OCI-LY3 (cell line): ENCODE measurements at regions not wholly inside any gene's neighbourhood (a gene's known extent, or its start where the extent isn't known, plus 50 kb on each side); places are given as distances from the start of the nearest gene placed in this dataset.

ENCODE experiments used
- H2AFZ ChIP-seq: fragments of 200-600, 300-600 bp; shearing (Covaris generic); 2 replicates; pipeline ENCODE4 v1.6.0; 2014; ENCODE audit warnings: antibody characterized with exemption, low read depth, low read length
- H3K27ac ChIP-seq: fragments of 200-600, 300-600 bp; sonication (generic); 2 replicates; pipeline ENCODE4 v1.5.1; 2014; ENCODE audit warnings: mild to moderate bottlenecking, low read length, moderate library complexity, mixed read lengths
- H3K27me3 ChIP-seq: fragments of 200-600, 300-600 bp; sonication (generic); 2 replicates; pipeline ENCODE4 v1.6.1; 2014; ENCODE audit warnings: low read depth, low read length, mixed read lengths
- H3K36me3 ChIP-seq: fragments of 200-600, 300-600 bp; sonication (generic); replicated peaks from 2 replicates; pipeline ENCODE3; 2014; ENCODE audit warnings: low read depth, low read length, mixed read lengths
- H3K4me1 ChIP-seq: fragments of 300-600, 200-600 bp; sonication (generic); 2 replicates; pipeline ENCODE4 v1.6.1; 2014; ENCODE audit warnings: low read length, mixed read lengths
- H3K4me2 ChIP-seq: fragments of 200-600, 300-600 bp; sonication (generic); 2 replicates; pipeline ENCODE4 v1.6.1; 2014; ENCODE audit warnings: low read length, mixed read lengths
- H3K4me3 ChIP-seq: fragments of 300-600, 200-600 bp; sonication (generic); 2 replicates; pipeline ENCODE4 v1.5.1; 2014; ENCODE audit warnings: antibody characterized with exemption, mild to moderate bottlenecking, low read length, moderate library complexity
- H3K79me2 ChIP-seq: fragments of 300-600, 200-600 bp; shearing (Covaris generic); 2 replicates; pipeline ENCODE4 v1.6.1; 2014; ENCODE audit warnings: mild to moderate bottlenecking, low read length, mixed read lengths
- H3K9ac ChIP-seq: fragments of 300-600, 200-600 bp; shearing (Covaris generic); 2 replicates; pipeline ENCODE4 v1.6.0; 2014; ENCODE audit warnings: mild to moderate bottlenecking, low read length, moderate library complexity
- H3K9me3 ChIP-seq: fragments of 200-600, 300-600 bp; shearing (Covaris generic); 2 replicates; pipeline ENCODE4 v1.6.1; 2014; ENCODE audit warnings: low read length, mixed read lengths; ENCODE audit not compliant: insufficient read depth
- H4K20me1 ChIP-seq: fragments of 200-600, 300-600 bp; sonication (generic); 2 replicates; pipeline ENCODE4 v1.6.1; 2016; ENCODE audit warnings: low read length, mixed read lengths; ENCODE audit not compliant: insufficient read depth
- EZH2phosphoT487 ChIP-seq: fragments of 200-600 bp; shearing (Covaris generic); IDR thresholded peaks from 2 replicates; pipeline ENCODE4 v1.6.1; 2018; ENCODE audit warnings: antibody characterized with exemption, mixed run types, low read depth
- TF ChIP-seq, protein P1 (sequence below): fragments of 200-600, 300-600 bp; sonication (generic); IDR thresholded peaks from 2 replicates; pipeline ENCODE4 v1.5.1; 2014; ENCODE audit warnings: antibody characterized with exemption, low read length, low read depth

DNA sequence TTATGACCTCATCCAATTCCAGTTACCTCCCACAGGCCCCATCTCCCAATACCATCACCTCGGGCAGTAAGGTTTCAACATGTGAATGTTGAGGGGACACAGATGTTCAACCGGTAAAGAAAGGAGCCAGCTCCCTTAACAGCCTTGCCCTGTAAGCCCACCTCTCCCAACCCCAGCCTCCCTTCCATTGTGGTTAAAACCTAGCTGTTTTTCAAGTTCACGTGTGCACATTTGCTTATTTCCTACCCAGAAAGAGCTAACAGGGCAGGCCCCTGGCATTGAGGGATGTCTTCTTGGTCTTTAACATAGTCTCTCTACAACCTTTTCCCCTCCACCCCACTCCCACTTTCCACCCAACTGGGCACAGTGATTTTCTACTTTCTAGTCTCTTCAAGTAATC, 385.7 kb downstream of the FBXW7 start:
- Histone ChIP-seq H3K79me2 (no peaks in the 10 kb centered on the region), H3K27me3 (no peaks in the 10 kb centered on the region; the same call in 1 of the 2 replicates), H3K4me2 (no peak overlapping the region), H3K9ac (no peak overlapping the region), H3K27ac (no peak overlapping the region), H4K20me1 (no peaks in the 10 kb centered on the region), H3K4me3 (no peak overlapping the region), H3K4me1 (peaks cover 19% of the 10 kb centered on the region), H3K9me3 (peaks cover 25% of the 10 kb centered on the region; the same call in 1 of the 2 replicates), H2AFZ (no peak overlapping the region), H3K36me3 (no peaks in the 10 kb centered on the region)
- TF ChIP-seq EZH2phosphoT487: no peak
- TF ChIP-seq, protein P1, sequence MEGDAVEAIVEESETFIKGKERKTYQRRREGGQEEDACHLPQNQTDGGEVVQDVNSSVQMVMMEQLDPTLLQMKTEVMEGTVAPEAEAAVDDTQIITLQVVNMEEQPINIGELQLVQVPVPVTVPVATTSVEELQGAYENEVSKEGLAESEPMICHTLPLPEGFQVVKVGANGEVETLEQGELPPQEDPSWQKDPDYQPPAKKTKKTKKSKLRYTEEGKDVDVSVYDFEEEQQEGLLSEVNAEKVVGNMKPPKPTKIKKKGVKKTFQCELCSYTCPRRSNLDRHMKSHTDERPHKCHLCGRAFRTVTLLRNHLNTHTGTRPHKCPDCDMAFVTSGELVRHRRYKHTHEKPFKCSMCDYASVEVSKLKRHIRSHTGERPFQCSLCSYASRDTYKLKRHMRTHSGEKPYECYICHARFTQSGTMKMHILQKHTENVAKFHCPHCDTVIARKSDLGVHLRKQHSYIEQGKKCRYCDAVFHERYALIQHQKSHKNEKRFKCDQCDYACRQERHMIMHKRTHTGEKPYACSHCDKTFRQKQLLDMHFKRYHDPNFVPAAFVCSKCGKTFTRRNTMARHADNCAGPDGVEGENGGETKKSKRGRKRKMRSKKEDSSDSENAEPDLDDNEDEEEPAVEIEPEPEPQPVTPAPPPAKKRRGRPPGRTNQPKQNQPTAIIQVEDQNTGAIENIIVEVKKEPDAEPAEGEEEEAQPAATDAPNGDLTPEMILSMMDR: no peak

DNA sequence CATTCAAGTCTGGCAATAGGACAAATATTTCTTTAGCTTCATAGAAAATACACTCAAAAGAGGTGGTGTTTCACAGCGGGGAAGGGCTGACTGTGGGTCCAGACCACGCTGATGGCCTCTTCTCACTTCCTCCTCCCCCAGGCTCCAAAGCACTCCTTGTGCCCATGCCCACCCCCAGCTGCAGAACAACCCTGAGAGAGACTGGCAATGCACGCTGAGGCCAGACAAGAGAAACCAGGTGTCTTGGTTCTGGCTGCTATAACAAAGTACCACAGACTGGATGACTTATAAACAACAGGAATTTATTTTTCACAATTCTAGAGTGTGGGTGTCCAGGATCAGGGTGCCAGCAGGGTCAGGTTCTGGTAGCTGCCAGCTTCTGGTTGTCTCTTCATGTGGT, 386.1 kb downstream of the FBXW7 start:
- Histone ChIP-seq H3K9ac (no peak overlapping the region), H3K4me2 (no peak overlapping the region), H3K36me3 (no peaks in the 10 kb centered on the region), H3K4me3 (no peak overlapping the region), H3K4me1 (peaks cover 15% of the 10 kb centered on the region), H3K27ac (no peak overlapping the region), H2AFZ (no peak overlapping the region), H3K9me3 (peaks cover 25% of the 10 kb centered on the region; the same call in 1 of the 2 replicates), H4K20me1 (no peaks in the 10 kb centered on the region), H3K79me2 (no peaks in the 10 kb centered on the region), H3K27me3 (no peaks in the 10 kb centered on the region; the same call in 1 of the 2 replicates)
- TF ChIP-seq EZH2phosphoT487: no peak
- TF ChIP-seq, protein P1: no peak

DNA sequence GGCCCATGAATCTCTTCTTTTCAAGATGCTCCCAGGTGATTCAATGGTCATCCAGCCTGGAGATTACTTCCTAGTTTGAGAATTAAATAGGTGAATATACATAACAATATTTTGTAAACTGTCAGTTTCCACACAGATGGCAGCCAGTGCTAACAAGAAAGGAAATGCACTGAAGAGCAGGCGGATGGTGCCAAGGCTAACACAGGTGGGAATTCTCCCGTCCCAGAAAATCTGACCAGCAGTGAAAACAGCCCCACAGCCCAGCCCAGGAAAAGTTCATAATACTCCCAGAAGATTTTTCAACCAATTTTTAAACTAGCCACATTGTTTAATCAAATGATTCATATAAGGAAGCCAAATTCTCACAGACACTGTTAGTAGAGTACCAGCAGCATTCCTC, 387.2 kb upstream of the GATB start:
- no peaks in the 10 kb centered on the region for H3K79me2 ChIP-seq
- H2AFZ ChIP-seq: no peak overlapping the region
- H3K36me3 ChIP-seq: peaks cover 2% of the 10 kb centered on the region
- H3K4me2 ChIP-seq: no peak overlapping the region
- H3K27me3 ChIP-seq: no peaks in the 10 kb centered on the region; the same call in 1 of the 2 replicates
- H3K4me3 ChIP-seq: no peak overlapping the region
- H3K27ac ChIP-seq: no peak overlapping the region
- no peaks in the 10 kb centered on the region for H4K20me1 ChIP-seq
- H3K9ac ChIP-seq: no peak overlapping the region
- H3K4me1 ChIP-seq: peaks cover 15% of the 10 kb centered on the region
- TF ChIP-seq, protein P1: no peak
- no peak for TF ChIP-seq EZH2phosphoT487
- H3K9me3 ChIP-seq: peaks cover 28% of the 10 kb centered on the region

DNA sequence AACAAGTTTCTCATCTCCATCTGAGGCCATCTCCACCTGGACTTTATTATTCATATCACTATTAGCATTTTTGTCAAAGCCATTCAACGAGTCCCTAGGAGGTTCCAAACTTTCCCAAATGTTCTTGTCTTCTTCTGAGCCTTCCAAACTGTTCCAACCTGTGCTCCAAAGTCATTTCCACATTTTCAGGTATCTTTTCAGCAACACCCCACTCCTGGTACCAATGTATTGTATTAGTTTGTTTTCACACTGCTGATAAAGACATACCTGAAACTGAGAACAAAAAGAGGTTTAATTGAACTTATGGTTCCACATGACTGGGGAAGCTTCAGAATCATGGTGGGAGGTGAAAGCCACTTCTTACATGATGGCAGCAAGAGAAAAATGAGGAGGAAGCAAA, 385.4 kb upstream of the GATB start:
- Histone ChIP-seq H3K36me3 (peaks cover 2% of the 10 kb centered on the region), H3K27ac (no peak overlapping the region), H2AFZ (no peak overlapping the region), H3K4me2 (no peak overlapping the region), H3K79me2 (no peaks in the 10 kb centered on the region), H4K20me1 (no peaks in the 10 kb centered on the region), H3K4me3 (no peak overlapping the region), H3K9me3 (peaks cover 28% of the 10 kb centered on the region), H3K27me3 (no peaks in the 10 kb centered on the region), H3K9ac (no peak overlapping the region), H3K4me1 (peaks cover 15% of the 10 kb centered on the region)
- TF ChIP-seq, protein P1: no peak
